Endothelial cell of umbilical vein (primary cell): ENCODE measurements at regions not wholly inside any gene's neighbourhood (a gene's known extent, or its start where the extent isn't known, plus 50 kb on each side); places are given as distances from the start of the nearest gene placed in this dataset.

Experiments used
- CTCF ChIP-seq, 2 donors: IDR thresholded peaks; 1 replicate in 1 of 2; 2 replicates in 1 of 2; pipeline ENCODE4 v1.5.1; 2011; ENCODE audit warnings: low read length in 2 of 2, mild to moderate bottlenecking in 2 of 2, moderate library complexity in 2 of 2, control low read depth in 1 of 2, inconsistent platforms in 1 of 2, low read depth in 1 of 2; ENCODE audit not compliant: insufficient read depth in 1 of 2; ENCODE audit errors: extremely low read depth in 1 of 2
- EZH2 ChIP-seq: IDR thresholded peaks from 2 replicates; pipeline ENCODE4 v1.6.1; 2012; ENCODE audit warnings: borderline replicate concordance, low read depth, mild to moderate bottlenecking, moderate library complexity, low read length, inconsistent platforms; ENCODE audit not compliant: severe bottlenecking
- FOS ChIP-seq: IDR thresholded peaks from 2 replicates; pipeline ENCODE4 v1.6.1; 2011; ENCODE audit warnings: mild to moderate bottlenecking, low read length, moderate library complexity, borderline replicate concordance; ENCODE audit not compliant: insufficient read depth
- GATA2 ChIP-seq: IDR thresholded peaks from 2 replicates; pipeline ENCODE4 v1.7.0; 2011; ENCODE audit warnings: low read depth, mild to moderate bottlenecking, moderate library complexity, mixed read lengths, low read length; ENCODE audit not compliant: insufficient read length, insufficient read depth
- JUN ChIP-seq: IDR thresholded peaks from 2 replicates; pipeline ENCODE4 v1.6.1; 2011; ENCODE audit warnings: borderline replicate concordance, low read depth; ENCODE audit not compliant: insufficient read length, insufficient read depth
- MAX ChIP-seq: IDR thresholded peaks from 2 replicates; pipeline ENCODE4 v1.6.1; 2011; ENCODE audit not compliant: insufficient read depth, insufficient read length
- MYC ChIP-seq: IDR thresholded peaks from one replicate; pipeline ENCODE4 v1.6.1; 2011; ENCODE audit warnings: mild to moderate bottlenecking, low read depth, low read length
- POLR2A ChIP-seq: IDR thresholded peaks from 2 replicates; pipeline ENCODE4 v1.6.1; 2012; ENCODE audit warnings: low read depth, mild to moderate bottlenecking, control low read depth, low read length
- POLR2AphosphoS5 ChIP-seq: IDR thresholded peaks from 2 replicates; pipeline ENCODE4 v1.6.1; 2012; ENCODE audit warnings: low read depth, mild to moderate bottlenecking, control low read depth, low read length, moderate library complexity; ENCODE audit not compliant: insufficient read depth

GRCh38 chr15:69603369-69604071 lies 150.9 kb downstream of the RPLP1 start:
- TF ChIP-seq POLR2A (no peak), CTCF (IDR thresholded peaks at IDR 0.05; ENCODE audit: extremely low read depth in 1 of 2, insufficient read depth in 1 of 2, low read depth in 1 of 2, low read length in 2 of 2) (no peak), POLR2AphosphoS5 (no peak), EZH2 (no peak), FOS (no peak), MYC (no peak), JUN (no peak), MAX (no peak), GATA2 (no peak)
